ENCODE measurements at regions not wholly inside any gene's neighbourhood (a gene's known extent, or its start where the extent isn't known, plus 50 kb on each side); places are given as distances from the start of the nearest gene placed in this dataset.

DNA sequence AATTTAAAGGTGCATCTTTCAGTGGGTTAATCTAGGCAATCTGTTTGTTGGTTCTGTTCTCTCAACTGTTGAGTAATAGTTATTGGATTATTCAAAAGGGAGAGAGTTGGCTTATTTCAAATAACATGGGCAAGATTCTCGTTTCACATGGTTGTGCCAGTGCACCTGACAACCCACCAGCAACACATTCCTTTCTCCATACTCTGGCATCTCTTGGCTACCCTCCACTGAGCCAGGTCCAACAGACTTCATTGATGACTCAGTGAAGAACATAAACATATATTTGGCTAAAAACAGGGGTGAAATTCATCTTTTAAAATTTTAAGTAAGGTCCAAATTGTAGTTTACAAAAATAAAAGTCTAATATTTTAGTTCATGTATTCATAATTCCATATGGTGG, 967.2 kb downstream of the RPA4 start:
- H3K4me1 Mint-ChIP-seq, result no peaks in the 10 kb centered on the region
- no peak overlapping the region for H3K27ac ChIP-seq (ENCODE audit: insufficient read length, low read depth, low read length)
- no CpG with 5 or more reads among the region's 1 CpG for WGBS (ENCODE audit: extremely low coverage, insufficient read length, low lambda C conversion rate)

More for the DNA sequence above, 967.2 kb downstream of the RPA4 start:
- Histone ChIP-seq H2BK12ac (ENCODE audit: insufficient read length, low read depth, low read length) (no peak overlapping the region), H3K9ac (ENCODE audit: extremely low read depth, insufficient read length, low read length) (no peak overlapping the region), H4K20me1 (ENCODE audit: control insufficient read depth, insufficient read depth, insufficient read length) (no peaks in the 10 kb centered on the region), H2AFZ (ENCODE audit: low read length) (no peak overlapping the region), H3K4me1 (ENCODE audit: insufficient read depth, low read length) (peaks cover 2% of the 10 kb centered on the region; the same call in 1 of the 2 replicates), H4K5ac (ENCODE audit: insufficient read length, low read depth, low read length) (no peak overlapping the region), H2AK5ac (ENCODE audit: insufficient read length, low read length) (no peak overlapping the region), H3K79me2 (ENCODE audit: insufficient read depth, low read length) (no peaks in the 10 kb centered on the region), H3K18ac (ENCODE audit: insufficient read length, low read depth, low read length) (no peak overlapping the region), H3T11ph (ENCODE audit: low read length) (no peak overlapping the region), H3K23ac (ENCODE audit: insufficient read length, low read depth, low read length) (no peak overlapping the region), H2BK120ac (ENCODE audit: low read depth, low read length, poor library complexity, severe bottlenecking) (no peak overlapping the region), H3K23me2 (ENCODE audit: insufficient read length, low read depth, low read length, poor library complexity, severe bottlenecking) (no peaks in the 10 kb centered on the region), H2BK15ac (ENCODE audit: low read depth, low read length) (no peak overlapping the region), H4K8ac (replicated peaks; ENCODE audit: insufficient read length, low read depth, low read length) (no peak overlapping the region), H2BK20ac (ENCODE audit: low read depth, low read length, poor library complexity, severe bottlenecking) (no peak overlapping the region), H2BK5ac (ENCODE audit: insufficient read length, low read length) (no peak overlapping the region), H3K14ac (ENCODE audit: insufficient read depth, low read length) (no peak overlapping the region), H3K9me3 (ENCODE audit: control insufficient read depth, low read depth, low read length) (no peaks in the 10 kb centered on the region), H3K4ac (ENCODE audit: low read depth, low read length) (no peak overlapping the region), H3K27me3 (ENCODE audit: insufficient read depth, low read length) (no peaks in the 10 kb centered on the region), H3K79me1 (ENCODE audit: insufficient read depth, low read depth, low read length, poor library complexity, severe bottlenecking) (no peaks in the 10 kb centered on the region), H3K56ac (ENCODE audit: insufficient read length, low read depth, low read length) (no peak overlapping the region), H4K91ac (ENCODE audit: insufficient read length, low read depth, low read length) (no peak overlapping the region), H3K4me2 (ENCODE audit: insufficient read depth, insufficient read length, low read length) (no peak overlapping the region)
- peaks cover 32 to 33% of the 10 kb centered on the region in 2 experiments for H3K9me3 Mint-ChIP-seq
- H3K4me3 Mint-ChIP-seq, result no peak overlapping the region
- H3K27me3 Mint-ChIP-seq (ENCODE audit: low read depth), result peaks cover 1% of the 10 kb centered on the region; the same call in 1 of the 2 replicates
- peaks cover 25 to 35% (median 30%) of the 10 kb centered on the region in 3 experiments for H3K36me3 Mint-ChIP-seq (ENCODE audit: insufficient read depth in 1 of 3, low read depth in 3 of 3)
- DNase-seq, result no peak
- H3K27ac Mint-ChIP-seq, result no peak overlapping the region
- TF ChIP-seq, protein P1, sequence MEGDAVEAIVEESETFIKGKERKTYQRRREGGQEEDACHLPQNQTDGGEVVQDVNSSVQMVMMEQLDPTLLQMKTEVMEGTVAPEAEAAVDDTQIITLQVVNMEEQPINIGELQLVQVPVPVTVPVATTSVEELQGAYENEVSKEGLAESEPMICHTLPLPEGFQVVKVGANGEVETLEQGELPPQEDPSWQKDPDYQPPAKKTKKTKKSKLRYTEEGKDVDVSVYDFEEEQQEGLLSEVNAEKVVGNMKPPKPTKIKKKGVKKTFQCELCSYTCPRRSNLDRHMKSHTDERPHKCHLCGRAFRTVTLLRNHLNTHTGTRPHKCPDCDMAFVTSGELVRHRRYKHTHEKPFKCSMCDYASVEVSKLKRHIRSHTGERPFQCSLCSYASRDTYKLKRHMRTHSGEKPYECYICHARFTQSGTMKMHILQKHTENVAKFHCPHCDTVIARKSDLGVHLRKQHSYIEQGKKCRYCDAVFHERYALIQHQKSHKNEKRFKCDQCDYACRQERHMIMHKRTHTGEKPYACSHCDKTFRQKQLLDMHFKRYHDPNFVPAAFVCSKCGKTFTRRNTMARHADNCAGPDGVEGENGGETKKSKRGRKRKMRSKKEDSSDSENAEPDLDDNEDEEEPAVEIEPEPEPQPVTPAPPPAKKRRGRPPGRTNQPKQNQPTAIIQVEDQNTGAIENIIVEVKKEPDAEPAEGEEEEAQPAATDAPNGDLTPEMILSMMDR (conservative IDR thresholded peaks at IDR 0.05), result no peak

Measured in H9 (cell line).